Endothelial cell of umbilical vein (primary cell): ENCODE measurements at regions not wholly inside any gene's neighbourhood (a gene's known extent, or its start where the extent isn't known, plus 50 kb on each side); places are given as distances from the start of the nearest gene placed in this dataset.

Source experiments
- BruUV-seq: library from RNA; stranded (reverse); fragments of 400-500 nt; replicated peaks from 2 replicates; lab custom pipeline; 2021; lab: Mats Ljungman, UMichigan
- CTCF ChIA-PET: fragments of 300-600, 350-600 bp; sonication (Branson Sonifier 250); formaldehyde crosslinking; loops from one replicate; lab custom pipeline; 2021; ENCODE audit warnings: antibody characterized with exemption, inconsistent platforms; lab: Charles Lee
- POLR2A ChIA-PET: fragments of 300-600, 350-600 bp; sonication (Branson Sonifier 250); formaldehyde crosslinking; loops from one replicate; lab custom pipeline; 2021; ENCODE audit warnings: antibody characterized with exemption, inconsistent platforms; lab: Charles Lee
- DNase-seq: peaks from one replicate; pipeline ENCODE4 v3.0.0-alpha.2; 2011; ENCODE audit warnings: low read depth, low spot score
- FAIRE-seq: peaks from 2 replicates; lab custom pipeline; 2011; peaks lifted over from hg19 to GRCh38; lab: Jason Lieb, UNC
- H2AFZ ChIP-seq: 2 replicates; pipeline ENCODE4 v1.6.0; 2012; ENCODE audit warnings: low read depth, low read length, control low read depth, inconsistent platforms
- H3K27ac ChIP-seq: 2 replicates; pipeline ENCODE4 v1.5.1; 2011; ENCODE audit warnings: low read depth, mild to moderate bottlenecking, control low read depth, low read length, moderate library complexity; ENCODE audit not compliant: insufficient read depth
- H3K27me3 ChIP-seq, 2 experiments: 2 replicates each; pipeline versions ENCODE4 v1.6.0 to v1.6.1; 2011; ENCODE audit warnings: low read length in 2 of 2, mixed read lengths in 1 of 2; ENCODE audit not compliant: control insufficient read depth in 2 of 2, insufficient read depth in 2 of 2
- H3K36me3 ChIP-seq, 2 experiments: 2 replicates in 1 of 2; 3 replicates in 1 of 2; pipeline ENCODE4 v1.5.1; 2011; ENCODE audit warnings: low read length in 2 of 2, mild to moderate bottlenecking in 1 of 2, moderate library complexity in 1 of 2; ENCODE audit not compliant: control insufficient read depth in 2 of 2, insufficient read depth in 2 of 2; ENCODE audit errors: extremely low read depth in 1 of 2
- H3K4me1 ChIP-seq: 3 replicates; pipeline ENCODE4 v1.5.1; 2011; ENCODE audit warnings: mild to moderate bottlenecking, low read length; ENCODE audit not compliant: control insufficient read depth, insufficient read depth; ENCODE audit errors: extremely low read depth
- H3K4me2 ChIP-seq: 2 replicates; pipeline ENCODE4 v1.6.1; 2011; ENCODE audit warnings: low read length, control low read depth, mixed read lengths; ENCODE audit not compliant: insufficient read depth
- H3K4me3 ChIP-seq, 3 experiments: fragments of 200-600 bp in 1 of 3; sonication (generic), shearing (Covaris generic) in 1 of 3; replicated peaks in 1 of 3; 2 replicates each; pipeline ENCODE4 v1.5.1; 2011 to 2016; ENCODE audit warnings: control low read depth in 3 of 3, low read length in 3 of 3, mild to moderate bottlenecking in 2 of 3, inconsistent platforms in 1 of 3, low read depth in 1 of 3, moderate library complexity in 1 of 3; ENCODE audit not compliant: insufficient read depth in 1 of 3
- H3K79me2 ChIP-seq: 2 replicates; pipeline ENCODE4 v1.6.0; 2012; ENCODE audit warnings: low read length, inconsistent platforms; ENCODE audit not compliant: control insufficient read depth, insufficient read depth
- H3K9ac ChIP-seq: replicated peaks from 2 replicates; pipeline ENCODE3; 2011; ENCODE audit warnings: low read length, control low read depth; ENCODE audit not compliant: insufficient read depth; ENCODE audit errors: extremely low read depth
- H3K9me1 ChIP-seq: replicated peaks from 3 replicates; pipeline ENCODE4 v1.6.0; 2011; ENCODE audit warnings: mild to moderate bottlenecking, low read length; ENCODE audit not compliant: control insufficient read depth, insufficient read depth; ENCODE audit errors: extremely low read depth
- H3K9me3 ChIP-seq: replicated peaks from 2 replicates; pipeline ENCODE4 v1.5.1; 2012; ENCODE audit warnings: low read length, inconsistent platforms; ENCODE audit not compliant: control insufficient read depth, insufficient read depth
- H4K20me1 ChIP-seq: replicated peaks from 2 replicates; pipeline ENCODE3; 2011; ENCODE audit warnings: mild to moderate bottlenecking, low read length; ENCODE audit not compliant: control insufficient read depth, insufficient read depth; ENCODE audit errors: extremely low read depth
- CTCF ChIP-seq, 2 donors: IDR thresholded peaks; 1 replicate in 1 of 2; 2 replicates in 1 of 2; pipeline ENCODE4 v1.5.1; 2011; ENCODE audit warnings: low read length in 2 of 2, mild to moderate bottlenecking in 2 of 2, moderate library complexity in 2 of 2, control low read depth in 1 of 2, inconsistent platforms in 1 of 2, low read depth in 1 of 2; ENCODE audit not compliant: insufficient read depth in 1 of 2; ENCODE audit errors: extremely low read depth in 1 of 2
- EZH2 ChIP-seq: IDR thresholded peaks from 2 replicates; pipeline ENCODE4 v1.6.1; 2012; ENCODE audit warnings: borderline replicate concordance, low read depth, mild to moderate bottlenecking, moderate library complexity, low read length, inconsistent platforms; ENCODE audit not compliant: severe bottlenecking
- FOS ChIP-seq: IDR thresholded peaks from 2 replicates; pipeline ENCODE4 v1.6.1; 2011; ENCODE audit warnings: mild to moderate bottlenecking, low read length, moderate library complexity, borderline replicate concordance; ENCODE audit not compliant: insufficient read depth
- GATA2 ChIP-seq: IDR thresholded peaks from 2 replicates; pipeline ENCODE4 v1.7.0; 2011; ENCODE audit warnings: low read depth, mild to moderate bottlenecking, moderate library complexity, mixed read lengths, low read length; ENCODE audit not compliant: insufficient read length, insufficient read depth
- JUN ChIP-seq: IDR thresholded peaks from 2 replicates; pipeline ENCODE4 v1.6.1; 2011; ENCODE audit warnings: borderline replicate concordance, low read depth; ENCODE audit not compliant: insufficient read length, insufficient read depth
- MAX ChIP-seq: IDR thresholded peaks from 2 replicates; pipeline ENCODE4 v1.6.1; 2011; ENCODE audit not compliant: insufficient read depth, insufficient read length
- MYC ChIP-seq: IDR thresholded peaks from one replicate; pipeline ENCODE4 v1.6.1; 2011; ENCODE audit warnings: mild to moderate bottlenecking, low read depth, low read length
- POLR2A ChIP-seq: IDR thresholded peaks from 2 replicates; pipeline ENCODE4 v1.6.1; 2012; ENCODE audit warnings: low read depth, mild to moderate bottlenecking, control low read depth, low read length
- POLR2AphosphoS5 ChIP-seq: IDR thresholded peaks from 2 replicates; pipeline ENCODE4 v1.6.1; 2012; ENCODE audit warnings: low read depth, mild to moderate bottlenecking, control low read depth, low read length, moderate library complexity; ENCODE audit not compliant: insufficient read depth
- dilution Hi-C: fragments of 300-500 bp; cut with MboI; formaldehyde crosslinking; loops from one replicate; pipeline ENCODE4 v1.15.0; 2019; ENCODE audit warnings: low sequenced_read_pairs; ENCODE audit not compliant: extremely low pct_ligation_motif_present
- intact Hi-C: fragments of 100-400 bp; cut with micrococcal nuclease; formaldehyde crosslinking; loops from one replicate; pipeline ENCODE4 v1.10.0; 2022

GRCh38 chr7:118420888-118421287 is 196.4 kb downstream of the ANKRD7 start:
- Histone ChIP-seq H3K9me1 (no peaks in the 10 kb centered on the region), H2AFZ (no peak overlapping the region), H3K9me3 (no peaks in the 10 kb centered on the region), H3K36me3 (no peaks in the 10 kb centered on the region), H3K79me2 (no peaks in the 10 kb centered on the region), H3K27me3 (no peaks in the 10 kb centered on the region), H3K4me2 (no peak overlapping the region), H3K27ac (no peak overlapping the region), H3K9ac (no peak overlapping the region), H4K20me1 (no peaks in the 10 kb centered on the region), H3K4me3 (no peak overlapping the region), H3K4me1 (no peaks in the 10 kb centered on the region)
- dilution Hi-C loops (no loop called here), intact Hi-C loops (no loop called here)
- ChIA-PET POLR2A (no interaction called here), CTCF (no interaction called here)
- FAIRE-seq: no peak
- DNase-seq: no peak
- TF ChIP-seq JUN: no peak
- no peak for TF ChIP-seq GATA2
- TF ChIP-seq MAX: no peak
- TF ChIP-seq FOS: no peak
- no peak for TF ChIP-seq EZH2
- TF ChIP-seq MYC: no peak
- TF ChIP-seq CTCF (IDR thresholded peaks at IDR 0.05; ENCODE audit: extremely low read depth in 1 of 2, insufficient read depth in 1 of 2, low read depth in 1 of 2, low read length in 2 of 2): no peak
- TF ChIP-seq POLR2AphosphoS5: no peak
- TF ChIP-seq POLR2A: no peak
- no TSS peak for BruUV-seq
